Natural killer cell (primary cell): ENCODE measurements at regions not wholly inside any gene's neighbourhood (a gene's known extent, or its start where the extent isn't known, plus 50 kb on each side); places are given as distances from the start of the nearest gene placed in this dataset.

Source experiments
- ATAC-seq, 3 donors: fragments of 150-1000 bp in 2 of 3; fragments of 200-7000 bp in 1 of 3; cut with Tn5 transposase; 1 replicate in 1 of 3; 2 replicates in 2 of 3; pipeline ENCODE4 v1.10.0; 2021; ENCODE audit warnings: mild to moderate bottlenecking in 2 of 3, moderate library complexity in 2 of 3
- DNase-seq, 2 donors: peaks; one replicate each; pipeline versions ENCODE4 v3.0.0 to v3.0.0-alpha.2; 2013 to 2021; ENCODE audit warnings: mixed read lengths in 1 of 2
- H3K27ac ChIP-seq: one replicate; pipeline ENCODE4 v1.5.1; 2013; ENCODE audit warnings: mild to moderate bottlenecking, low read length
- H3K27me3 ChIP-seq: one replicate; pipeline ENCODE4 v1.6.1; 2013; ENCODE audit warnings: low read length; ENCODE audit not compliant: control insufficient read depth, insufficient read depth
- H3K36me3 ChIP-seq: one replicate; pipeline ENCODE4 v1.6.1; 2013; ENCODE audit warnings: low read length; ENCODE audit not compliant: control insufficient read depth, insufficient read depth
- H3K4me1 ChIP-seq: one replicate; pipeline ENCODE4 v1.6.1; 2013; ENCODE audit warnings: low read length; ENCODE audit not compliant: control insufficient read depth, insufficient read depth
- H3K4me3 ChIP-seq: one replicate; pipeline ENCODE4 v1.5.1; 2013; ENCODE audit warnings: low read length
- H3K9me3 ChIP-seq: one replicate; pipeline ENCODE4 v1.6.1; 2013; ENCODE audit warnings: low read length; ENCODE audit not compliant: control insufficient read depth, insufficient read depth
- H3K27ac Mint-ChIP-seq, 2 donors: one replicate each; pipeline ENCODE4 v1.8.0; 2022; ENCODE audit warnings: mild to moderate bottlenecking in 2 of 2, mixed read lengths in 2 of 2, moderate library complexity in 1 of 2
- H3K27me3 Mint-ChIP-seq, 2 donors: one replicate each; pipeline ENCODE4 v1.8.0; 2022; ENCODE audit warnings: low read depth in 2 of 2, mixed read lengths in 2 of 2
- H3K36me3 Mint-ChIP-seq: one replicate; pipeline ENCODE4 v1.8.0; 2022; ENCODE audit warnings: mixed read lengths
- H3K4me1 Mint-ChIP-seq, 2 donors: one replicate each; pipeline ENCODE4 v1.8.0; 2022; ENCODE audit warnings: mixed read lengths in 2 of 2
- H3K4me3 Mint-ChIP-seq: one replicate; pipeline ENCODE4 v1.8.0; 2022; ENCODE audit warnings: mild to moderate bottlenecking, moderate library complexity, mixed read lengths
- H3K9me3 Mint-ChIP-seq, 2 donors: one replicate each; pipeline ENCODE4 v1.8.0; 2022; ENCODE audit warnings: mixed read lengths in 2 of 2
- WGBS: methylation state at CpG from one replicate; pipeline ENCODE4 v1.1.7; 2013; ENCODE audit warnings: missing lambda C conversion rate; ENCODE audit not compliant: insufficient coverage; 5-methylcytosine and 5-hydroxymethylcytosine counted together
- intact Hi-C: fragments of 100-400 bp; cut with micrococcal nuclease; formaldehyde crosslinking; loops from one replicate; pipeline ENCODE4 v1.14.2; 2022
- TF ChIP-seq, protein P1 (sequence below): fragments of 200-600 bp; IDR thresholded peaks from one replicate; pipeline ENCODE4 v1.8.0; 2022; ENCODE audit warnings: antibody characterized with exemption

- H3K36me3 ChIP-seq = no peaks in the 10 kb centered on the region
- H3K27me3 ChIP-seq = no peaks in the 10 kb centered on the region
- H3K36me3 Mint-ChIP-seq = no peaks in the 10 kb centered on the region
- no peak overlapping the region for H3K4me3 Mint-ChIP-seq
- TF ChIP-seq, protein P1, sequence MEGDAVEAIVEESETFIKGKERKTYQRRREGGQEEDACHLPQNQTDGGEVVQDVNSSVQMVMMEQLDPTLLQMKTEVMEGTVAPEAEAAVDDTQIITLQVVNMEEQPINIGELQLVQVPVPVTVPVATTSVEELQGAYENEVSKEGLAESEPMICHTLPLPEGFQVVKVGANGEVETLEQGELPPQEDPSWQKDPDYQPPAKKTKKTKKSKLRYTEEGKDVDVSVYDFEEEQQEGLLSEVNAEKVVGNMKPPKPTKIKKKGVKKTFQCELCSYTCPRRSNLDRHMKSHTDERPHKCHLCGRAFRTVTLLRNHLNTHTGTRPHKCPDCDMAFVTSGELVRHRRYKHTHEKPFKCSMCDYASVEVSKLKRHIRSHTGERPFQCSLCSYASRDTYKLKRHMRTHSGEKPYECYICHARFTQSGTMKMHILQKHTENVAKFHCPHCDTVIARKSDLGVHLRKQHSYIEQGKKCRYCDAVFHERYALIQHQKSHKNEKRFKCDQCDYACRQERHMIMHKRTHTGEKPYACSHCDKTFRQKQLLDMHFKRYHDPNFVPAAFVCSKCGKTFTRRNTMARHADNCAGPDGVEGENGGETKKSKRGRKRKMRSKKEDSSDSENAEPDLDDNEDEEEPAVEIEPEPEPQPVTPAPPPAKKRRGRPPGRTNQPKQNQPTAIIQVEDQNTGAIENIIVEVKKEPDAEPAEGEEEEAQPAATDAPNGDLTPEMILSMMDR = no peak
- DNase-seq (no peak), ATAC-seq (no peak)
- no peaks in the 10 kb centered on the region for H3K4me1 ChIP-seq
- H3K4me3 ChIP-seq = no peak overlapping the region
- no peak overlapping the region for H3K27ac Mint-ChIP-seq
- intact Hi-C loops = no loop called here
- H3K27me3 Mint-ChIP-seq = no peaks in the 10 kb centered on the region
- no peaks in the 10 kb centered on the region for H3K9me3 ChIP-seq
- H3K4me1 Mint-ChIP-seq = peaks cover 0 to 5% of the 10 kb centered on the region in 2 donors
- H3K27ac ChIP-seq = no peak overlapping the region
- H3K9me3 Mint-ChIP-seq = no peaks in the 10 kb centered on the region
Observed at GRCh38 chr14:53350866-53351265, 197.7 kb upstream of the DDHD1 start.

- Histone ChIP-seq H3K4me1 (no peaks in the 10 kb centered on the region), H3K4me3 (no peak overlapping the region), H3K27ac (no peak overlapping the region), H3K36me3 (no peaks in the 10 kb centered on the region), H3K9me3 (no peaks in the 10 kb centered on the region), H3K27me3 (no peaks in the 10 kb centered on the region)
- WGBS = no CpG with 5 or more reads among the region's 2 CpGs
- ATAC-seq (no peak), DNase-seq (no peak)
- H3K36me3 Mint-ChIP-seq = no peaks in the 10 kb centered on the region
- TF ChIP-seq, protein P1 = no peak
- H3K27ac Mint-ChIP-seq = no peak overlapping the region
- H3K27me3 Mint-ChIP-seq = no peaks in the 10 kb centered on the region
- H3K9me3 Mint-ChIP-seq = no peaks in the 10 kb centered on the region
- peaks cover 0 to 3% of the 10 kb centered on the region in 2 donors for H3K4me1 Mint-ChIP-seq
- H3K4me3 Mint-ChIP-seq = no peak overlapping the region
- intact Hi-C loops = no loop called here
Observed at GRCh38 chr14:53350429-53350828, 197.3 kb upstream of the DDHD1 start.

DNA sequence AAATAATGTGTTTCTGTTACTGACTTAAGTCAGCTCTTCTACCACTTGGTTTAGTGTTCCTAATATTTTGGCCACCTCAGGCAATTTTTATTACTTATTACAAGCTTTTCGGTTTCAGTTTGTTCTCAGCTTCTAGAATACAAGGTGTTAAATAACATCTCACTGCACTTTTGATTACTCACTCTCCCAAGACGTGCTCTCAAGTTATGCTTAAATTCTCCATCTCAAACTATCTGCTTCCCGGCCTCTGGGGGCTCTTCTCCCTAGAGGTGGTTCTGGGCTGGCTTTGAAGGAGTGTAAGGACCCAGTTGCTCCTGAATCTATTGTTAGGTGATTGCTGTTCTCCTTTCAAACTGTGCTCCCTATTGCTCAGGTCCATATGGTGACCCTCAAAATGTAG is 193.9 kb upstream of the DDHD1 start:
- H3K9me3 Mint-ChIP-seq = no peaks in the 10 kb centered on the region
- WGBS = 95% methylated on average over 2 of the region's 3 CpGs
- DNase-seq = no peak
- TF ChIP-seq, protein P1 = no peak
- H3K36me3 Mint-ChIP-seq = no peaks in the 10 kb centered on the region
- no peaks in the 10 kb centered on the region for H3K4me1 Mint-ChIP-seq
- no peaks in the 10 kb centered on the region for H3K36me3 ChIP-seq
- no peaks in the 10 kb centered on the region for H3K27me3 Mint-ChIP-seq
- H3K4me1 ChIP-seq = no peaks in the 10 kb centered on the region
- no peak for ATAC-seq
- no peaks in the 10 kb centered on the region for H3K27me3 ChIP-seq
- intact Hi-C loops = no loop called here
- no peak overlapping the region for H3K27ac ChIP-seq
- H3K9me3 ChIP-seq = no peaks in the 10 kb centered on the region
- no peak overlapping the region for H3K4me3 Mint-ChIP-seq
- no peak overlapping the region for H3K27ac Mint-ChIP-seq
- no peak overlapping the region for H3K4me3 ChIP-seq

GRCh38 chr14:53341324-53341723 is 188.2 kb upstream of the DDHD1 start:
- Mint-ChIP-seq H3K36me3 (no peaks in the 10 kb centered on the region), H3K27ac (no peak overlapping the region), H3K9me3 (no peaks in the 10 kb centered on the region), H3K4me1 (no peaks in the 10 kb centered on the region), H3K4me3 (no peak overlapping the region), H3K27me3 (no peaks in the 10 kb centered on the region)
- Histone ChIP-seq H3K9me3 (no peaks in the 10 kb centered on the region), H3K4me3 (no peak overlapping the region), H3K4me1 (no peaks in the 10 kb centered on the region), H3K36me3 (no peaks in the 10 kb centered on the region), H3K27ac (no peak overlapping the region), H3K27me3 (no peaks in the 10 kb centered on the region)
- no peak for ATAC-seq
- WGBS = 88% methylated on average over 3 of the region's 4 CpGs
- intact Hi-C loops = no loop called here
- TF ChIP-seq, protein P1 = no peak
- no peak for DNase-seq
